GM23338 (cell line): ENCODE measurements at regions not wholly inside any gene's neighbourhood (a gene's known extent, or its start where the extent isn't known, plus 50 kb on each side); places are given as distances from the start of the nearest gene placed in this dataset.

ENCODE experiments used
- ATAC-seq: fragments of 200-7000 bp; cut with Tn5 transposase; 3 replicates; pipeline ENCODE4 v1.9.1; 2020
- DNase-seq: peaks from one replicate; pipeline ENCODE4 v3.0.0-alpha.2; 2015; ENCODE audit warnings: low spot score
- H2AFZ ChIP-seq: fragments of 200-600 bp; sonication (generic); 2 replicates; pipeline ENCODE4 v1.8.0; 2016; ENCODE audit warnings: antibody characterized with exemption, mild to moderate bottlenecking, moderate library complexity
- H3F3A ChIP-seq: fragments of 200-600 bp; sonication (generic); replicated peaks from 2 replicates; pipeline ENCODE4 v1.8.0; 2017; ENCODE audit warnings: antibody characterized with exemption, mixed run types, low read depth
- H3K27ac ChIP-seq: fragments of 200-600 bp; sonication (generic); 2 replicates; pipeline ENCODE4 v1.6.1; 2016; ENCODE audit warnings: low read depth
- H3K27me3 ChIP-seq: fragments of 200-600 bp; sonication (generic); 2 replicates; pipeline ENCODE4 v1.8.0; 2016; ENCODE audit warnings: mild to moderate bottlenecking, mixed run types, moderate library complexity; ENCODE audit not compliant: insufficient read depth
- H3K36me3 ChIP-seq: fragments of 200-600 bp; sonication (generic); 2 replicates; pipeline ENCODE4 v1.8.0; 2016; ENCODE audit warnings: mild to moderate bottlenecking; ENCODE audit not compliant: insufficient read depth
- H3K4me1 ChIP-seq: fragments of 200-600 bp; sonication (generic); 2 replicates; pipeline ENCODE4 v1.8.0; 2016; ENCODE audit warnings: mild to moderate bottlenecking, moderate library complexity; ENCODE audit not compliant: insufficient read depth
- H3K4me2 ChIP-seq: fragments of 200-600 bp; sonication (generic); 2 replicates; pipeline ENCODE4 v1.7.1; 2017; ENCODE audit warnings: mixed run types
- H3K4me3 ChIP-seq: fragments of 200-600 bp; sonication (generic); 2 replicates; pipeline ENCODE4 v1.6.1; 2016; ENCODE audit warnings: mixed run types
- H3K79me2 ChIP-seq: fragments of 200-600 bp; sonication (generic); replicated peaks from 2 replicates; pipeline ENCODE4 v1.8.0; 2017; ENCODE audit warnings: mild to moderate bottlenecking; ENCODE audit not compliant: insufficient read depth
- H3K9me2 ChIP-seq: fragments of 200-600 bp; sonication (generic); 2 replicates; pipeline ENCODE4 v1.8.0; 2017; ENCODE audit not compliant: insufficient read depth
- H4K20me1 ChIP-seq: fragments of 200-600 bp; sonication (generic); replicated peaks from 2 replicates; pipeline ENCODE4 v1.8.0; 2017; ENCODE audit warnings: mild to moderate bottlenecking; ENCODE audit not compliant: insufficient read depth
- H3K27ac Mint-ChIP-seq: 2 replicates; pipeline ENCODE4 v1.8.0; 2020; ENCODE audit warnings: inconsistent platforms, mild to moderate bottlenecking, moderate library complexity, mixed read lengths
- H3K27me3 Mint-ChIP-seq: 3 replicates; pipeline ENCODE4 v1.8.0; 2022; ENCODE audit warnings: low read depth, mild to moderate bottlenecking, moderate library complexity, mixed read lengths, inconsistent platforms; ENCODE audit not compliant: insufficient read depth, poor library complexity
- H3K36me3 Mint-ChIP-seq: 3 replicates; pipeline ENCODE4 v1.8.0; 2021; ENCODE audit warnings: low read depth, mild to moderate bottlenecking, inconsistent platforms, moderate library complexity, mixed read lengths
- H3K4me1 Mint-ChIP-seq: 3 replicates; pipeline ENCODE4 v1.8.0; 2020; ENCODE audit warnings: mild to moderate bottlenecking, inconsistent platforms, mixed read lengths
- H3K4me3 Mint-ChIP-seq: 3 replicates; pipeline ENCODE4 v1.8.0; 2021; ENCODE audit warnings: moderate library complexity, mild to moderate bottlenecking, inconsistent platforms, mixed read lengths
- H3K9me3 Mint-ChIP-seq: 3 replicates; pipeline ENCODE4 v1.8.0; 2020; ENCODE audit warnings: moderate library complexity, mild to moderate bottlenecking, inconsistent platforms, mixed read lengths
- CREB1 ChIP-seq: fragments of 250-450 bp; sonication (Bioruptor Pico); IDR thresholded peaks from 2 replicates; pipeline ENCODE4 v1.5.0; 2020; ENCODE audit warnings: low read depth, mild to moderate bottlenecking, moderate library complexity
- CTCF ChIP-seq, 2 experiments: fragments of 200-600 bp in 1 of 2; sonication (generic) in 1 of 2; conservative IDR thresholded peaks; 2 replicates each; pipeline versions ENCODE4 v1.5.1 to v1.6.1; 2016 to 2017; ENCODE audit warnings: antibody characterized with exemption in 2 of 2, low read depth in 2 of 2, mild to moderate bottlenecking in 2 of 2, moderate library complexity in 1 of 2
- EZH2 ChIP-seq: fragments of 200-600 bp; sonication (generic); IDR thresholded peaks from one replicate; pipeline ENCODE4 v1.8.0; 2017; ENCODE audit warnings: antibody characterized with exemption, mild to moderate bottlenecking, low read depth; ENCODE audit not compliant: unreplicated experiment
- EZH2phosphoT487 ChIP-seq: fragments of 200-600 bp; sonication (generic); IDR thresholded peaks from one replicate; pipeline ENCODE4 v1.8.1; 2018; ENCODE audit warnings: antibody characterized with exemption; ENCODE audit not compliant: unreplicated experiment
- JUNB ChIP-seq: IDR thresholded peaks from one replicate; pipeline ENCODE4 v1.6.1; 2016; ENCODE audit warnings: antibody characterized with exemption; ENCODE audit not compliant: unreplicated experiment
- NANOG ChIP-seq: IDR thresholded peaks from 2 replicates; pipeline ENCODE4 v1.6.1; 2016; ENCODE audit warnings: antibody characterized with exemption, borderline replicate concordance
- POLR2AphosphoS5 ChIP-seq: IDR thresholded peaks from 2 replicates; pipeline ENCODE4 v1.6.1; 2016; ENCODE audit warnings: antibody characterized with exemption, low read depth
- REST ChIP-seq: IDR thresholded peaks from one replicate; pipeline ENCODE4 v1.6.1; 2018; ENCODE audit warnings: antibody characterized with exemption; ENCODE audit not compliant: unreplicated experiment
- STAT1 ChIP-seq: IDR thresholded peaks from one replicate; pipeline ENCODE4 v1.6.1; 2016; ENCODE audit warnings: antibody characterized with exemption; ENCODE audit not compliant: unreplicated experiment
- ZNF114 ChIP-seq: fragments of 250-450 bp; sonication (Bioruptor Pico); IDR thresholded peaks from 2 replicates; pipeline ENCODE4 v1.5.0; 2020; ENCODE audit warnings: mild to moderate bottlenecking, moderate library complexity
- ZNF331 ChIP-seq: fragments of 250-450 bp; sonication (Bioruptor Pico); IDR thresholded peaks from 2 replicates; pipeline ENCODE4 v1.5.0; 2020; ENCODE audit warnings: low read depth, mild to moderate bottlenecking, moderate library complexity
- TF ChIP-seq, protein P1 (sequence below): IDR thresholded peaks from 2 replicates; pipeline ENCODE4 v1.6.1; 2016; ENCODE audit warnings: antibody characterized with exemption
- TF ChIP-seq, protein P2 (sequence below): fragments of 250-450 bp; sonication (Bioruptor Pico); IDR thresholded peaks from 2 replicates; pipeline ENCODE4 v1.5.0; 2020; ENCODE audit warnings: mild to moderate bottlenecking, moderate library complexity

- ATAC-seq (no peak), DNase-seq (no peak)
- TF ChIP-seq EZH2phosphoT487 (no peak), STAT1 (no peak), CREB1 (no peak), CTCF (conservative IDR thresholded peaks at IDR 0.05; ENCODE audit: low read depth in 2 of 2) (no peak), JUNB (no peak), ZNF331 (no peak), ZNF114 (no peak), EZH2 (no peak), POLR2AphosphoS5 (no peak), REST (no peak), NANOG (no peak)
- TF ChIP-seq, protein P1, sequence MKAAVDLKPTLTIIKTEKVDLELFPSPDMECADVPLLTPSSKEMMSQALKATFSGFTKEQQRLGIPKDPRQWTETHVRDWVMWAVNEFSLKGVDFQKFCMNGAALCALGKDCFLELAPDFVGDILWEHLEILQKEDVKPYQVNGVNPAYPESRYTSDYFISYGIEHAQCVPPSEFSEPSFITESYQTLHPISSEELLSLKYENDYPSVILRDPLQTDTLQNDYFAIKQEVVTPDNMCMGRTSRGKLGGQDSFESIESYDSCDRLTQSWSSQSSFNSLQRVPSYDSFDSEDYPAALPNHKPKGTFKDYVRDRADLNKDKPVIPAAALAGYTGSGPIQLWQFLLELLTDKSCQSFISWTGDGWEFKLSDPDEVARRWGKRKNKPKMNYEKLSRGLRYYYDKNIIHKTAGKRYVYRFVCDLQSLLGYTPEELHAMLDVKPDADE, result no peak
- TF ChIP-seq, protein P2, sequence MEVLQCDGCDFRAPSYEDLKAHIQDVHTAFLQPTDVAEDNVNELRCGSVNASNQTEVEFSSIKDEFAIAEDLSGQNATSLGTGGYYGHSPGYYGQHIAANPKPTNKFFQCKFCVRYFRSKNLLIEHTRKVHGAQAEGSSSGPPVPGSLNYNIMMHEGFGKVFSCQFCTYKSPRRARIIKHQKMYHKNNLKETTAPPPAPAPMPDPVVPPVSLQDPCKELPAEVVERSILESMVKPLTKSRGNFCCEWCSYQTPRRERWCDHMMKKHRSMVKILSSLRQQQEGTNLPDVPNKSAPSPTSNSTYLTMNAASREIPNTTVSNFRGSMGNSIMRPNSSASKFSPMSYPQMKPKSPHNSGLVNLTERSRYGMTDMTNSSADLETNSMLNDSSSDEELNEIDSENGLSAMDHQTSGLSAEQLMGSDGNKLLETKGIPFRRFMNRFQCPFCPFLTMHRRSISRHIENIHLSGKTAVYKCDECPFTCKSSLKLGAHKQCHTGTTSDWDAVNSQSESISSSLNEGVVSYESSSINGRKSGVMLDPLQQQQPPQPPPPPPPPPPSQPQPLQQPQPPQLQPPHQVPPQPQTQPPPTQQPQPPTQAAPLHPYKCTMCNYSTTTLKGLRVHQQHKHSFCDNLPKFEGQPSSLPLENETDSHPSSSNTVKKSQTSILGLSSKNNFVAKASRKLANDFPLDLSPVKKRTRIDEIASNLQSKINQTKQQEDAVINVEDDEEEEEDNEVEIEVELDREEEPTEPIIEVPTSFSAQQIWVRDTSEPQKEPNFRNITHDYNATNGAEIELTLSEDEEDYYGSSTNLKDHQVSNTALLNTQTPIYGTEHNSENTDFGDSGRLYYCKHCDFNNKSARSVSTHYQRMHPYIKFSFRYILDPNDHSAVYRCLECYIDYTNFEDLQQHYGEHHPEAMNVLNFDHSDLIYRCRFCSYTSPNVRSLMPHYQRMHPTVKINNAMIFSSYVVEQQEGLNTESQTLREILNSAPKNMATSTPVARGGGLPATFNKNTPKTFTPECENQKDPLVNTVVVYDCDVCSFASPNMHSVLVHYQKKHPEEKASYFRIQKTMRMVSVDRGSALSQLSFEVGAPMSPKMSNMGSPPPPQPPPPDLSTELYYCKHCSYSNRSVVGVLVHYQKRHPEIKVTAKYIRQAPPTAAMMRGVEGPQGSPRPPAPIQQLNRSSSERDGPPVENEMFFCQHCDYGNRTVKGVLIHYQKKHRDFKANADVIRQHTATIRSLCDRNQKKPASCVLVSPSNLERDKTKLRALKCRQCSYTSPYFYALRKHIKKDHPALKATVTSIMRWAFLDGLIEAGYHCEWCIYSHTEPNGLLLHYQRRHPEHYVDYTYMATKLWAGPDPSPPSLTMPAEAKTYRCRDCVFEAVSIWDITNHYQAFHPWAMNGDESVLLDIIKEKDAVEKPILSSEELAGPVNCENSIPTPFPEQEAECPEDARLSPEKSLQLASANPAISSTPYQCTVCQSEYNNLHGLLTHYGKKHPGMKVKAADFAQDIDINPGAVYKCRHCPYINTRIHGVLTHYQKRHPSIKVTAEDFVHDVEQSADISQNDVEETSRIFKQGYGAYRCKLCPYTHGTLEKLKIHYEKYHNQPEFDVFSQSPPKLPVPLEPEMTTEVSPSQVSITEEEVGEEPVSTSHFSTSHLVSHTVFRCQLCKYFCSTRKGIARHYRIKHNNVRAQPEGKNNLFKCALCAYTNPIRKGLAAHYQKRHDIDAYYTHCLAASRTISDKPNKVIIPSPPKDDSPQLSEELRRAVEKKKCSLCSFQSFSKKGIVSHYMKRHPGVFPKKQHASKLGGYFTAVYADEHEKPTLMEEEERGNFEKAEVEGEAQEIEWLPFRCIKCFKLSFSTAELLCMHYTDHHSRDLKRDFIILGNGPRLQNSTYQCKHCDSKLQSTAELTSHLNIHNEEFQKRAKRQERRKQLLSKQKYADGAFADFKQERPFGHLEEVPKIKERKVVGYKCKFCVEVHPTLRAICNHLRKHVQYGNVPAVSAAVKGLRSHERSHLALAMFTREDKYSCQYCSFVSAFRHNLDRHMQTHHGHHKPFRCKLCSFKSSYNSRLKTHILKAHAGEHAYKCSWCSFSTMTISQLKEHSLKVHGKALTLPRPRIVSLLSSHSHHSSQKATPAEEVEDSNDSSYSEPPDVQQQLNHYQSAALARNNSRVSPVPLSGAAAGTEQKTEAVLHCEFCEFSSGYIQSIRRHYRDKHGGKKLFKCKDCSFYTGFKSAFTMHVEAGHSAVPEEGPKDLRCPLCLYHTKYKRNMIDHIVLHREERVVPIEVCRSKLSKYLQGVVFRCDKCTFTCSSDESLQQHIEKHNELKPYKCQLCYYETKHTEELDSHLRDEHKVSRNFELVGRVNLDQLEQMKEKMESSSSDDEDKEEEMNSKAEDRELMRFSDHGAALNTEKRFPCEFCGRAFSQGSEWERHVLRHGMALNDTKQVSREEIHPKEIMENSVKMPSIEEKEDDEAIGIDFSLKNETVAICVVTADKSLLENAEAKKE (CRISPR knock-in tag), result no peak
- H3K4me3 ChIP-seq, result no peak overlapping the region
- no peak overlapping the region for H3K4me3 Mint-ChIP-seq
- H2AFZ ChIP-seq, result no peak overlapping the region
- no peaks in the 10 kb centered on the region for H3K9me3 Mint-ChIP-seq
- H3K4me1 ChIP-seq, result no peaks in the 10 kb centered on the region
- no peaks in the 10 kb centered on the region for H3K4me1 Mint-ChIP-seq
- no peaks in the 10 kb centered on the region for H4K20me1 ChIP-seq
- H3K4me2 ChIP-seq, result no peak overlapping the region
- no peaks in the 10 kb centered on the region for H3K27me3 Mint-ChIP-seq
- no peaks in the 10 kb centered on the region for H3F3A ChIP-seq
- no peaks in the 10 kb centered on the region for H3K27me3 ChIP-seq
- H3K36me3 Mint-ChIP-seq, result no peaks in the 10 kb centered on the region
- H3K9me2 ChIP-seq, result no peaks in the 10 kb centered on the region; the same call in 1 of the 2 replicates
- H3K36me3 ChIP-seq, result no peaks in the 10 kb centered on the region
- H3K27ac ChIP-seq, result no peak overlapping the region
- no peaks in the 10 kb centered on the region for H3K79me2 ChIP-seq
- no peak overlapping the region; the same call in 1 of the 2 replicates for H3K27ac Mint-ChIP-seq
These were observed 266.9 kb upstream of the DYNLRB2 start for GRCh38 chr16:80273635-80274538.
